GM21447 (cell line): ENCODE measurements at regions not wholly inside any gene's neighbourhood (a gene's known extent, or its start where the extent isn't known, plus 50 kb on each side); places are given as distances from the start of the nearest gene placed in this dataset.
"Not testable (repeated sequence)": the region's sequence is repeated elsewhere in the genome, so short reads cannot be mapped to it uniquely, and the experiment has no call there.

ENCODE experiments used
- ATAC-seq: cut with Tn5 transposase; IDR thresholded peaks from one replicate; pipeline ENCODE4 v1.9.1; 2021; ENCODE audit not compliant: unreplicated experiment

GRCh38 chr12:111249757-111250156, 119.1 kb downstream of the PHETA1 start:
- no peak for ATAC-seq

- no peak for ATAC-seq
Observed at GRCh38 chr12:111249018-111249370, 119.9 kb downstream of the PHETA1 start.

- no peak for ATAC-seq
Observed at GRCh38 chr12:111248236-111249017, 120.5 kb downstream of the PHETA1 start.

- ATAC-seq: no peak
Observed at GRCh38 chr12:111247083-111247783, 121.7 kb downstream of the PHETA1 start.

GRCh38 chr12:111246477-111247011, 122.4 kb downstream of the PHETA1 start:
- ATAC-seq: no peak

GRCh38 chr12:111245701-111246476, 123.0 kb downstream of the PHETA1 start:
- ATAC-seq: no peak

- ATAC-seq: no peak
Observed at GRCh38 chr12:111244673-111245072, 124.2 kb downstream of the PHETA1 start.

- ATAC-seq: not testable (repeated sequence)
Observed at GRCh38 chr12:111242817-111243216, 126.1 kb downstream of the PHETA1 start.

GRCh38 chr12:111242184-111242583, 126.7 kb downstream of the PHETA1 start:
- no peak for ATAC-seq

GRCh38 chr12:111240374-111240773, 128.5 kb downstream of the PHETA1 start:
- ATAC-seq: no peak

- ATAC-seq: no peak
Observed at GRCh38 chr12:111239235-111239634, 129.7 kb downstream of the PHETA1 start.

- ATAC-seq: no peak
Observed at GRCh38 chr12:111238075-111238734, 130.7 kb downstream of the PHETA1 start.

- not testable (repeated sequence) for ATAC-seq
Observed at GRCh38 chr12:111234491-111234890, 134.4 kb downstream of the PHETA1 start.

- ATAC-seq: no peak
Observed at GRCh38 chr12:111233786-111234185, 135.1 kb downstream of the PHETA1 start.

- no peak for ATAC-seq
Observed at GRCh38 chr12:111230649-111231048, 138.2 kb downstream of the PHETA1 start.

- ATAC-seq: no peak
Observed at GRCh38 chr12:111228916-111229666, 139.8 kb downstream of the PHETA1 start.

GRCh38 chr12:111227476-111228420, 141.1 kb downstream of the PHETA1 start:
- ATAC-seq: no peak

- no peak for ATAC-seq
Observed at GRCh38 chr12:111226680-111227079, 142.2 kb downstream of the PHETA1 start.

- no peak for ATAC-seq
Observed at GRCh38 chr12:111225307-111225706, 143.6 kb downstream of the PHETA1 start.
